GM19452 (cell line): ENCODE measurements at regions not wholly inside any gene's neighbourhood (a gene's known extent, or its start where the extent isn't known, plus 50 kb on each side); places are given as distances from the start of the nearest gene placed in this dataset.

Experiments used
- ATAC-seq: cut with Tn5 transposase; IDR thresholded peaks from one replicate; pipeline ENCODE4 v1.9.1; 2021; ENCODE audit not compliant: unreplicated experiment

DNA sequence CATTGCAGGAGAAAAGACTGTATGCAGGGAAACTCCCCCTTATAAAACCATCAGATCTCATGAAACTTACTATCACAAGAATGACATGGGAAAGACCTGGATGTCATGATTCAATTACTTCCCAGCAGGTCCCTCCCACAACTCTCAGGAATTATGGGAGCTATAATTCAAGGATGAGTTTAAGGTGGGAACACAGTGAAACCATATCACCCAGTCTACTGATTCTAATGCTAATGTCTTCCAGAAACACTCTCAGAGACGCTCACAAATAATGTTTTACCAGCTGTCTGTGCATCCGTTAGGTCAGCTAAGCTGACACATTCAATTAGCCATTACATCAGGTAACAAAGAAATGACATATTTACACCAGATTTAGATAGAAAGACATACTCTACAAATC is 637.9 kb downstream of the NLGN4Y start:
- no peak for ATAC-seq

DNA sequence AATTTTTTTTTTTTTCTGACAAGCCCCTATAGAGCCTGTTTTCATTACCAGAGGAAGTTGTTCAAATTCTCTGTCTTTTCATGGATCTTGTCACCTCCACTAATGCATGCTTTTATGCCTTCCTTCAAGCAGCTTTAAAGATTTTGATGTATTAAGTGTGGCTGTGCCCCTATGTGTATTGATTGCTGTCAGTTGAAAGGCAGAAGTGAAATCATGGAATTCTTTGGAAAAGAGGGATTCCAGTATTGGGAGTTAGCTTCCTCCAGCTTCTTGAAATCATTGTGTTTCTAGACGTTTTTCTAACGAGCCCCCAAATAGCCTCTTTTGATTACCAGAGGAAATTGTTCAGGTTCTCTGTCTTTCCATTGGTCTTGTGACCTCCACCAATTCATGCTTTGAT is 655.6 kb downstream of the NLGN4Y start:
- ATAC-seq: no peak

DNA sequence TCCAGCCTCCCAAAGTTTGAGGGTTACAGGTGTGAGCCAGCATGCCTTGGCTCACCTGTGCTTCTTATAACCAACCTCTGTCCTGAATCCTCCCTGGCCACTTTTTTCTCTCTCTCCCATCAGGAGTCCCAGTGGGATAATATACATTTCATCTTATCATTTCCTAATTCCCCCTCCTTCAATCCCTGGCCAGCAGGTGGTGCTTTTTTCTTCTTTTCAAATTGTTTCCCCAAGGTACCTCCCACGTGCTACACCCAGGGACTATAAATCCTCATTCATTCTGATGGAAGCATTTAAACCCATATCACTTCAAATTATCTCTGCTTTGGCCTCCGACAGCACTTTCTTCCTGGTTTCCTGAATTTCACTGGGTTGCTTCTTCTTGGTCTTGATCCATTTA is 704.7 kb downstream of the NLGN4Y start:
- ATAC-seq: no peak

DNA sequence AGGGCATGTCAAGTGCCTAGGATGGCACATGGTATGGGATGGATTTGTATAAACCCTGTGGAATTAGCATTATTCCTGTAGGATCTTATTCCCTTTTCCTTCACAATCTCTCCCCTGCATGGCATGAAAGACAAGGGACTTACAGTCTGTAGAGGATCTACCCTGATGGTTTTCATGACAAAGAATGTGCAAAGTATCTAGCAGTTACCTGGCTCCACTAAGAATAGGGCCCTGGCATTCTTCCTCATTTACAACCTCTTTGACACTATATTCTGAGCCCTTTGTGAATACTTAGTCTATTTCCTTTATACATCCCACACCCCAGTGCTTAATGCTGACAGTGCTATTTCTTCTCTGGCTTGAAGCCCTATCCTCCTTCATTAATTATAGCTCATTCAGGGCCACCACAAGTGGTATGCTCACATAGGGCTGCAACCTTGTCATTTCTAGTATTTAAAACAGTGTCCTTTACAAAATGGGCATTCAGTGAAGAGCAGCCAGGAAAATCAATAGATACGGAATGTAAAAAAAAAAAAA is 715.3 kb downstream of the NLGN4Y start:
- no peak for ATAC-seq

DNA sequence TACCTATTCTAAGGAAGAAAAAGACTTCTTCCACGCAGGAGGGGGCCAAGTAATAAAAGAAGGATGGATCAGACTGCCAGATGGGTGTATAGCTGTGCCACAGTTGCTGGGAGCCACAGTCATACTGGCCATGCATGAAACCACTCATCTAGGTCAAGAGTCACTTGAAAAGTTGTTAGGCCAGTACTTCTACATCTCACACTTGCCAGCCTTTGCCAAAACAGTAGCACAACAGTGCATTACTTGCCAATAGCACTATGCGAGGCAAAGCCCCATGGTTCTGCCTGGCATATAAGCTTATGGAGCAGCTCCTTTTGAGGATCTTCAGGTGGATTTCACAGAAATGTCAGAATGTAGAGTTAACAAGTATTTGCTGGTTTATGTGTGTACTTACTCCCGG is 735.0 kb downstream of the NLGN4Y start:
- no peak for ATAC-seq

DNA sequence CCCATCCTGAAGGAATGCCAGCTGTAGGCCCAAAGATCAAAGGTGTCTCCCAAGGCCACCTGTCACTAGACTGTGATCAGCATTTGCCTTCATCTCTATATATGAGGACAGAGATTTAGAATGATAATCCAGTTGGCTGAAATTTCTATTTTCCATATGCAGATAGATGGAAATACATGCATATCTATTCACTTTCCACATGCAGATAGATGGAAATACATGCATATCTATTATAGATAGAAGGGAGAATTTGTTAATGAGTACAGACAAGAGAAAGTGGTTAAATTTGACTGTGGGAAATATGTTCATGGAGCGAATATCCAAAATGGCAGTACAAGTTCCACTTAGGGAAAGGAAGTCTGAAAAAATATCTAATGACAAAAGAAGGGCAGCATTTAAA is 762.2 kb downstream of the NLGN4Y start:
- no peak for ATAC-seq

DNA sequence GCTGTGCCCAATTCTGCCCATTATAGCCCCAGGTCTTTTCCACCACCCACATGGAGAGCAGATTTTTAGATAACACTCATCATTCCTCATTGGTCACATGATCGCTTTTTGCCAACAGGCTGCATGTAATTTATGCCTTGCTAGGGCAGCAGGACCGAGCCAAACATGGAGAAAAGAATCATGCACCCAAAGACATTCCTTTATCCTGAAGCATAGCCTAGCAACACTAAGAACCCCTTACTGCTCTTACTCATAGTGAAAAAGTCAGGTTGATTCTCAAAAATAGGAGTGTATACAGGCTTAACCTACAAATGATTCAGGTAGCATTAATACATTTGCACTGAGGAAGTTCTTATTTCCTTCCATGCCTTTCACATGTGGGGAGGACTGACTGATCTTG is 765.5 kb downstream of the NLGN4Y start:
- no peak for ATAC-seq

DNA sequence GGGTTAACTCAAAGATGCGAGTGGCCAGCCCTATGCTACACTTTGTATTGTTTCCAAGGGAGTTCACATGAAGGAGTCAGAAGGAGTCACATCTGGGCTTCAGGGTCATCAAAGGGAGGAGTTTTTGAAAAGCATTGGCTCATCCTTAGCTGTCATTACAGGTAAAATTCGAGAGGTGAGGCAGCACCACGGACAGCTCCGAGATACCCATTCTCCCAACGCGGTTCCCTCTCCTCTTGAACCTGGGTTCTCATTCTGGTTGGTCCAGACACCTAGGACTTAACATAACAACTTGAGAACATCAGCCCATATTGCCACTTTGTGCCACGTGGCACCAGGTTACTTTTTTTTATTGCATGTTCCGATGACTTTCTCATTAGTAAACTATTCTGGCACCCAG is 768.6 kb downstream of the NLGN4Y start:
- no peak for ATAC-seq

DNA sequence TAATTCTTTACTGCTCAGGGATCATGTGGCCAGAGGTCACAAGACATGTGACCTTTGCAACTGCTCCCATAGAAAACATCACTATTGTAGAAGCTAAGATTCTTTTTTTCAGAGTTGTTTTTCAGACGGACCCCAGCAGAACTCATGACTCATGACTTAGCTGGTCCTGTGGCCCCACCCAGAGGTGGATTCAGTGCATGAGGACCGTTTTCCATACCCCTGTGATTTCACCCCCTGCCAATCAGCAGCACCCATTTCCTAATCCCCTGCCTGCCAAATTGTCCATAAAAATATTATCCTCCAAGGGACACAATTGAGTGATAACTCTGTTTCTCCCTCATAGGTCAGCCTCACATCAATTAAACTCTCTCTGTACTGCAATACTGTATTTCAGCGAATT is 777.5 kb downstream of the NLGN4Y start:
- ATAC-seq: no peak

DNA sequence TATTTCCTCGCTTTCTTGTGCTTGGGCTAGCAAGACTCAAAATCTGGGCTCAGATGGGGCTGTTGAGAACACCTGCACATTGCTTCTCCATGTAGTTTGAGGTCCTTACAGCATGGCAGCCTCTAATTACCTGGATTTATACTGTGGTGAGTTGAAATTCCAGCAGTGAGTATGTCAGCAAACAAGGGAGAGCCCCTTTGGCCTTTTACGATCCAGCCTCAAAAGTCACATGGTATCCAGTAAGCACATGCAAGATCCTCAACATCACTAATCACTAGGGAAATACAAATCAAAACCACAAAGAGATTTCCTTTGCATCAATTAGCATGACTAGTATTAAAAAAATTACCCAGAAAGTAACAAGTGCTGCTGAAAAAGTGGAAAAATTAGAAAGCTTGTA is 787.8 kb downstream of the NLGN4Y start:
- no peak for ATAC-seq

DNA sequence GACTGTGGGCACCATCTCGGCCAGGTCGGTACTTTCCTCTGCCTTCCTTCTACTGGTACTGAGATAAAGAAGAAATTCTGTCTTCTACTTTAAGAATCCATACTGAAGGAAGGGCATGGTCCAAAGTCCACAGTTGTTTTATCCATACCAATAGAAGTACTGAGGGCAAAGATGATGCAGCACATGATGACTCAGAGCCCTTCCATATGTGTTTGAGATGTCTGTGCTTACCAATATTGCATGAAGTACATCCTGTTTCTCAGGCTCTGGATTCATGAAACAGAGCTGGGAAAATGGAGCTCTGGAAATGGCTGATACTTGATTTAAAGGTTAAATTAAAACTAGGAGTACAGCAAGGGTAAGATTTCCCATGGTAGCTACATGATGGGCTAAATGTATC is 799.9 kb downstream of the NLGN4Y start:
- no peak for ATAC-seq

DNA sequence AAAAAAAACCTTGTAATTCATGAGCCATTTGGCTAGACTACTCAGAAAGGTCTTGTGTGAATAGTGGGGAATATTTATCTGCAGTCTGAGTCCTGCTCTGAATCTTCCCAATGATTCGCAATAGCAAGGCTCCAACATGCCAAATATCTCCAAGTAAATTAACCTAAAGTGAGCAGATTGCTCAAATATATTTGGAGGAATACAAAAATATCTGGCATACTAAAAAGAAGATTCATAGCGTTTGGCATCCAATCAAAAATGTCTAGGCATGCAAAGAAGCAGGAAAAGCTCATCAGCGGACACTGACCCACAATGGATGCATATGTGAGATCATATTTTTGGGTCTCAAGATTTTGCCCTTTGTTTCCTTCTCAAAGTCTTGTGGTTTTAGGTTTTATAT is 800.9 kb downstream of the NLGN4Y start:
- no peak for ATAC-seq

DNA sequence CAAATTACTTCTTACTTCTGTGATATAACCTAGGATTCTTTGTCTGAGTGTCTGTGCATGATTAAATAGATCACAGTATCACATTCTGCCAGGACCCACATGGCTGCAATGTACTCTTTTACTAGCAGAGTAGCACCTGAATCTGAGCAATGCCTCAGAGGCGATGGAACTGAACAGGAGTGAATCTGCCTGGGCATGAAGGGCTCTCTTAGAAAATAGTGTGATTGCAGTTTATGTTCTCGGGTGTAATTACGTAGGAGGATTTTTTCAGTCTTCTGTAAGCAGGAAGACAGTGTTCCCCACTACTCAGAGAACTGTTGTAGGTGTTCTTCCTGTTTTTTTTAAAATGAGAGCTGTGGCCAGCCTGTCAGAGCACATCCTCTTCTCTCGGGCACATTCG is 802.3 kb downstream of the NLGN4Y start:
- ATAC-seq: no peak

DNA sequence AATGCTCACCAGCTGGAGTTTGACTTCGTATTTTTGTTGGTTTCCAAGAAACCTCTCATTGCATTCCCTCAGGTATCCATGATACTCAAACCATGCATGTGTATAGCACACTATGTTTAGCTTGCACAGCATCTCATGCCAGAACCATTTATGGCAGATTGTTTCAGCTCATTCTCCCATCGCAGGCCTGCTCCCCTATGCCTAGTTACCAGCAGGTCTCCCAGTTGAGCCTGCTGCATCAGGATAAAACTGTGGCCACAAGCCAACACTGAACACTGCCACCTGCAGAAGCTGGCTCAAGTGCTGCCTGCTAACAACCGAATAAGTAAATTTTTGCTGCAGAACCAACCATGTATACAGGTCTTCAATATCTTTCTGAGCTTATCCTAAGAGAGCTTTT is 804.5 kb downstream of the NLGN4Y start:
- ATAC-seq: no peak

DNA sequence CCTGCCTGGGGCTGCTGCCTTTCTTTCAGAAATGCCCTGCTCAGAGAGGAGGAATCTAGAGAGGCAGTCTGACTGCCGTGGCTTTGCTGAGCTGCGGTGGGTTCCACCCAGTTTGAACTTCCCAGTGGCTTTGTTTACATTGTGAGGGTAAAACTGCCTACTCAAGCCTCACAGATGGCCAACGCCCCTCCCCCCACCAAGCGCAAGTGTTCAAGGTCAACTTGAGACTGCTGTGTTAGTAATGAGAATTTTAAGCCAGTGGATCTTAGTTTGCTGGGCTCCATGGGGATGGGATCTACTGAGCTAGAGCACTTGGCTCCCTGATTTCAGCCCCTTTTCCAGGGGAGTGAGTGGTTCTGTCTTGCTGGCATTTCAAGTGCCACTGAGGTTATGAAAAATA is 819.2 kb downstream of the NLGN4Y start:
- no peak for ATAC-seq

DNA sequence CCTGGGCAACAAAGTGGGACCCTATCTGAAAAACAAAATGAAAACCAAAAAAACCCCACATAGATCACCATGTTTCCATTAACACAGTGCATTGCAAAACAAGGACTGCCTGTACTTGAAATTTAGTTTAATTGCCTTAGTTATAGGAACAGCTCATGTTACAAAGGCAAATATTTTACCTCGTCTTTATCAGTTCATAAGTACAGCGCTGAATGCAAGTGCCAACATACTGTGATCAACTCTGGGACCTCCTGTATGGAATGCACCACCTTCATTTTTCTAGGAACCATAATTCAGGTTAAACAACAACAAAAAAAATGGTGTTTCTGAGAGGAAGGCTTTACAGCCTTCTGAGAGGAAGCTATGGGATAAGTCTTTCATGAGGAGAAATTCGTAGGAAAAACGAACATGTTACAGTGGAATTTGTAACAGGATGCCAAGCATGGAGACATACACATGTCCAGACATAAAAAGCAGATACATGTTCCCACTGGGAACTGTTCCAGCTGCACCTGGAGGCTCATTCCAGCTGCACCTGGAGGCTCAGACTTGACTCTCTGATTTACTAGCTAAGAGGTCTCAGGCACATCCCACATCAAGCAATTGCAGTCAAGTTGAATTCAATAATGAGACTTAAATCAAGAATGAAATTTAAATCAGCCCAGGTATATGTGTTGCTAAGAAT is 821.3 kb downstream of the NLGN4Y start:
- ATAC-seq: no peak

DNA sequence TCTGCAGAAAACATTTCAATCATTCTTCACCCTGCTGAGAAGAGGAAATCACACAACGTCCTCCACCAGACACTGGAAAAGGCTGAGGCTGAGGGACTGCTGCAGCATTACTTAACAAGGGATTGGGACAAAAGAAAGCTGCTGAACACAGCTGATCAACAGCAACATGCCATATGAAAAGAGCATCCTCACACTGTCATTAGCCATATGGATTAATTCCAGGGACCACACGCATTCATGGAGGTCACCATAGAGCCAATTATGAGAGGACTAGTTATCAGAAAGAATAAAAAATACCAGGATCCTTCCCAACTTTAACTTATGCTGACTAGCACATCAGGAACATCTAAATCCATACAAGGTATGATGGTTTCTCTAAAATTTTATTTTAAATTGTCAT is 825.0 kb downstream of the NLGN4Y start:
- ATAC-seq: no peak

DNA sequence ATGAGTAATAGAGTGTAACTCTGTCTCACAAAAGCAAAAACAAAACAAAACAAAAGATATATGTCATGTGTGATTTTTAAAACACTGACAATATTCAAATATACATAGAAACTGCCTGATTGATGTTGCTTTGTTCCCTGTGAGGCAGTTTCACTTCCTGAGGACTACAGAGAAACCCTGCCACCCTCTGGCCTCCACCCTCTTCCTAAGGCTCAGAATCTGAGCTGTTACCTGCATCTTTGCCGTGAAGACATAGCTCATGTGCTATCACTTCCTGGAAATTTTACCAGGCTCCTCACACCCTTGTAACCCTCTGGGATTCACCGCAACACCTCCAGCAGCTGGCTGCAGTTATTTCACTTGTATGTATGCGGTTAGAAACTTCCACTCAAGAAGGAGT is 831.0 kb downstream of the NLGN4Y start:
- no peak for ATAC-seq

DNA sequence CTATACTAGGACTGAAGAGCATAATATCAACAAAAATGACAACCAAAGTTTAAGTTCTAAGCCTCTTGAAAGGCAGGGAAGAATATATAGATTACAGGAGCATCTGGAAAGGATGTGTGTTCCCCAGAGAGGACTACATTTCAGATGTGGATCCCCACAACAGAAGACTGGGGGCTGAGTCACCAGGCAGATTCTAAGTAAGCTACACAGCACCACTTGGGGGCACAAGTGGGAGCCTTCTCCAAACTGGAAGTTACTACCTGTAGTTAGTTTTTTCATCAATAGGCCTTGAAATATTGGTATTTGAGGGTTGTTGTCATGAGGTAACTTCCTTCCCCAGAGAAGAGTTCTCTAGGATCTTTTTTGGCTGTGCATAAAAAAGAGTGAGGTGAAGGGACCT is 836.1 kb downstream of the NLGN4Y start:
- ATAC-seq: no peak

DNA sequence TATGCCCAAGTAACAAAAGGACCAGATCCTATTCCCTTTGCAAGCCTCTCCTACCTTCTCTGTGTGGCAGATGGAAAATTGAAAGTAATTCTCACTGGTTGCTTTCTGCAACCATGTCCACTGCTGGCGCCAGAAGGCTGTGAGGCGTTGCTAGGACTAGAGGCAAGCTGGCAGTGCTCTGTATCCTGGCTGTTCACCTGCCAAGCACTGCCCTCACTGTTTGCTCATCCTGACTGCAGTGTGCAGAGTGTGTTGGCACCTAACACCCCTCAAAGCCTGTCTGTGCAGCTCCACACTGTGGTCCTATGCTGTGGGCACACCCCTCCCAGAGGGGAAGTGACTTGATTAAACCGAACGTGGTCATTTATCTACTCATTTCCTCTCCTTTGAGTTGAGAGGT is 840.7 kb downstream of the NLGN4Y start:
- no peak for ATAC-seq

DNA sequence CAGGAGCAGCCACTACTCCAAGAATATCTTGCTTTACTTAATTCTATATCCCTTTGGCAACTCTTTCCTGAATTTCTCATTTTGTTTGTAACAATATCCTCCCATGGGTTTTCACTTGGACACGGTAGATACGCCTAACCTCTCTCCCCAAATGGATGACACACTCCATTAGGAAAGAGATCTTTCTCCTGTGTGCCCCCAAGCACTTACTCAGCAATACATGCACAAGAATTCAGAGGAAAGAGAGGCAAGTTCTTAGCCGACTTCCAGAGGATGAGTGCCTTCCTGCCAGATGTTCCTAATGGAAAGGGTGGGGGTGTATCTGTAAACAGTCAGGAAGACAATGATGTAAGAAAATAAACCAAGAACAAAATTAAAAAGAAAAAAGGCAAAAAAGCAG is 844.5 kb downstream of the NLGN4Y start:
- no peak for ATAC-seq

DNA sequence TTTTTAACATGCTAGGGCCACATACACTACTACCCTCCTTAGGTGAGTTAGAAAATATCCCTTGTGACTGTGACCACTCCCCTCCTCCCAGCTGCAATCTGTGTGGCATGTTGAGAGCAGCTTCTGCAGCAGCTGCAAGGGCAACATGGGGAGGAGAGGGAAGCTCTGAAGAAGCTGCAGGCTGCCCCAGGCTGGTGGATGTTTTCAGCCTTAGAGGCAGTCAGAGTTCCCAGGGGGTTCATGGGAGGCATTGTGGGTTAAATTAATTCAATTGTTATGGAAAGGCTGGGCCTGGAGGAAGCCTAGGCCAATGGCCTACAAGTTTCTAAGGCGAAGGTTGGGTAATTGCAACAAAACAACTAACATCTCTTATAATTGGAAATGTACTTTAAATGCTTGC is 860.8 kb downstream of the NLGN4Y start:
- ATAC-seq: no peak

DNA sequence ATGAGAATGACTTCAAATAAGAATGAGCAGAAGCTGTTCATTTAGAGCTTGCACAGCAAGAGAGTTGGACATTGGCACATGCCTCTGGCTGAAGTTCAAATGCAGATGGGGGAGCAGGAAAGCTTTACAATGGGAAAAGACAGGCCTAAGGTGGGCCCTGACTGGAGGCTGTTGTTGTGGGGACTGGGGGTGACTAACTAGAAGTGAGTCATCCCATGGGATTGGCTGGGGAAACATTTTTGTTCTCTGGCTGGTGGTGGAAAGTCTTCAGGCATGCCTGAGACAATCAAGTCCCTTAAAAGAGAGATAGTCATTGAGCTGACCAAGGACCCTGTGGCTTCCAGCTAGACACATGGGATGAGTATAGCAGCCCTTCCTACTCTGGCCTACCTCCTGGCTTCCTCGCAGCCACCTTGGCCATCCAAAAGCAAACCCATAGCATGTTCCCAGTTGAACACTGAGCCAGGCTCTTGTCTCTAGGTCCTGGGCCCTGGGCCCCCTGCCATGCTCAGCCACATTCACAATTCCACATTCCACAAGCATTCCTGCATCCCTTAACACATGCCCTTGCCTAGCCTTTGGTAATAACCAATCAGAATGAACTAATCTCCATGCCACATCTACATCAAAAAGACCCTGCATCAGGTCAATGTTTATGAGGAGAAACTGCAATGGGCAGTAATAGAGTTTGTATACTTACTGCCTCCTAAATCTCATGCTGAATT is 873.4 kb downstream of the NLGN4Y start:
- ATAC-seq: no peak
